ENCODE measurements at regions not wholly inside any gene's neighbourhood (a gene's known extent, or its start where the extent isn't known, plus 50 kb on each side); places are given as distances from the start of the nearest gene placed in this dataset.

DNA sequence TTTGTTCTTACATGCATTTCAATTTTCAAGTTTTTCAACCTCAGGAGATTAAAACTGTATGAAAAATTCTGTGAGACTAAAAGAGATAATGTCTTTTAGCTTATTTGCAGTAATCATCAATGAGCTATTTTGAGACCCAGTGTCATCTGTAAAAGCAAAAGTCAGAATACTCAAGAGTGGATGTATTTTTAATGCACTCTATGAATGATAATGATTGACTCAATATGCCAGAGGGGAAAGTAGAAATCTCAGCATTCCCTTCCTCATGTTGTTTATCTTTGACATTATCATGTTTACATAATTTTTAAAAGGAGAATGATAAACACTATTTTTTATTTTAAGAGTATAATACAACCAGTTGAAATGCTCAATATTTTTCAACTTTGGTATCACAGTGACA is 162.1 kb downstream of the MMUT start:
- TF ChIP-seq CTCF (IDR thresholded peaks at IDR 0.05), result no peak
- TF ChIP-seq POLR2A (IDR thresholded peaks at IDR 0.05), result no peak
